ENCODE measurements at regions not wholly inside any gene's neighbourhood (a gene's known extent, or its start where the extent isn't known, plus 50 kb on each side); places are given as distances from the start of the nearest gene placed in this dataset.

DNA sequence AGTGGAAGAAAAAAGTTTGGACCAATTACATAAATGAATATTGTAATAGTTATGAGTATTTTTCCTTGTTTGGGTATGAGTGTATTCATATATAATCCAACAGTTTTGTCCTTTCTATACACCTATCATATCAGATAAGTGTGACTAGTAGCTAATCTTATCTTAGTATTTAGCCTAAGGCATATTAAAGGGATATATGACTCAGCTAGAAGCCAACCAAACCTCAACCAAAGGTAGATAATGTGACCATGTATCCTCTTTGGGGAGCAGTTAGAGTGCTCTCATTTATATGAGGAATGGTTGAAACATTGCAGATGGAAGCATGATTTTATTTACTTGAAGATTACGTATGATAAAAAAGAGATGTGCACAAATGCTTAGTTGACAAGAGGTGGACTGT is 370.0 kb upstream of the CTNND2 start:
- H3K4me2 ChIP-seq: no peak overlapping the region
- H3K27ac Mint-ChIP-seq: no peak overlapping the region
- no peaks in the 10 kb centered on the region for H3K27me3 ChIP-seq
- H3K27ac ChIP-seq: no peak overlapping the region
- no peaks in the 10 kb centered on the region for H3K4me1 ChIP-seq
- no peaks in the 10 kb centered on the region for H3K9me3 ChIP-seq (ENCODE audit: low read depth)
- no peaks in the 10 kb centered on the region for H3K4me1 Mint-ChIP-seq
- DNase-seq (ENCODE audit: low spot score): no peak
- no peaks in the 10 kb centered on the region for H3F3A ChIP-seq (ENCODE audit: low read depth)
- H4K20me1 ChIP-seq (ENCODE audit: low read depth): no peaks in the 10 kb centered on the region
- H2AFZ ChIP-seq (replicated peaks): no peak overlapping the region
- H3K27me3 Mint-ChIP-seq (ENCODE audit: insufficient read depth, low read depth): no peaks in the 10 kb centered on the region
- H3K9me3 Mint-ChIP-seq: no peaks in the 10 kb centered on the region
- H3K4me3 ChIP-seq: no peak overlapping the region
- H3K4me3 Mint-ChIP-seq: no peak overlapping the region
- no peaks in the 10 kb centered on the region for H3K36me3 ChIP-seq
- TF ChIP-seq EZH2 (IDR thresholded peaks at IDR 0.05): no peak
- TF ChIP-seq EZH2phosphoT487 (IDR thresholded peaks at IDR 0.05): no peak
- TF ChIP-seq, protein P1, sequence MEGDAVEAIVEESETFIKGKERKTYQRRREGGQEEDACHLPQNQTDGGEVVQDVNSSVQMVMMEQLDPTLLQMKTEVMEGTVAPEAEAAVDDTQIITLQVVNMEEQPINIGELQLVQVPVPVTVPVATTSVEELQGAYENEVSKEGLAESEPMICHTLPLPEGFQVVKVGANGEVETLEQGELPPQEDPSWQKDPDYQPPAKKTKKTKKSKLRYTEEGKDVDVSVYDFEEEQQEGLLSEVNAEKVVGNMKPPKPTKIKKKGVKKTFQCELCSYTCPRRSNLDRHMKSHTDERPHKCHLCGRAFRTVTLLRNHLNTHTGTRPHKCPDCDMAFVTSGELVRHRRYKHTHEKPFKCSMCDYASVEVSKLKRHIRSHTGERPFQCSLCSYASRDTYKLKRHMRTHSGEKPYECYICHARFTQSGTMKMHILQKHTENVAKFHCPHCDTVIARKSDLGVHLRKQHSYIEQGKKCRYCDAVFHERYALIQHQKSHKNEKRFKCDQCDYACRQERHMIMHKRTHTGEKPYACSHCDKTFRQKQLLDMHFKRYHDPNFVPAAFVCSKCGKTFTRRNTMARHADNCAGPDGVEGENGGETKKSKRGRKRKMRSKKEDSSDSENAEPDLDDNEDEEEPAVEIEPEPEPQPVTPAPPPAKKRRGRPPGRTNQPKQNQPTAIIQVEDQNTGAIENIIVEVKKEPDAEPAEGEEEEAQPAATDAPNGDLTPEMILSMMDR (IDR thresholded peaks at IDR 0.05): no peak
- no peaks in the 10 kb centered on the region for H3K79me2 ChIP-seq (ENCODE audit: low read depth)
- no peaks in the 10 kb centered on the region for H3K36me3 Mint-ChIP-seq
- no peak overlapping the region for H3K9ac ChIP-seq

GRCh38 chr5:12272389-12272788 is 368.1 kb upstream of the CTNND2 start:
- H3K27me3 ChIP-seq: no peaks in the 10 kb centered on the region
- H3K27ac ChIP-seq: no peak overlapping the region
- Mint-ChIP-seq H3K36me3 (no peaks in the 10 kb centered on the region), H3K9me3 (no peaks in the 10 kb centered on the region), H3K27me3 (ENCODE audit: insufficient read depth, low read depth) (no peaks in the 10 kb centered on the region), H3K4me3 (no peak overlapping the region), H3K27ac (no peak overlapping the region), H3K4me1 (no peaks in the 10 kb centered on the region)
- H3F3A ChIP-seq (ENCODE audit: low read depth): no peaks in the 10 kb centered on the region
- no peak overlapping the region for H3K4me2 ChIP-seq
- DNase-seq (ENCODE audit: low spot score): peak; percentile 59
- H3K4me3 ChIP-seq: no peak overlapping the region
- H3K9ac ChIP-seq: no peak overlapping the region
- no peak overlapping the region for H2AFZ ChIP-seq (replicated peaks)
- no peaks in the 10 kb centered on the region for H3K79me2 ChIP-seq (ENCODE audit: low read depth)
- TF ChIP-seq, protein P1 (IDR thresholded peaks at IDR 0.05): peak; percentile 54
- TF ChIP-seq EZH2 (IDR thresholded peaks at IDR 0.05): no peak
- no peak for TF ChIP-seq EZH2phosphoT487 (IDR thresholded peaks at IDR 0.05)
- no peaks in the 10 kb centered on the region for H3K4me1 ChIP-seq
- no peaks in the 10 kb centered on the region for H4K20me1 ChIP-seq (ENCODE audit: low read depth)
- no peaks in the 10 kb centered on the region for H3K9me3 ChIP-seq (ENCODE audit: low read depth)
- H3K36me3 ChIP-seq: no peaks in the 10 kb centered on the region

- Mint-ChIP-seq H3K27me3 (ENCODE audit: insufficient read depth, low read depth) (no peaks in the 10 kb centered on the region), H3K4me1 (no peaks in the 10 kb centered on the region), H3K9me3 (no peaks in the 10 kb centered on the region), H3K4me3 (no peak overlapping the region), H3K36me3 (no peaks in the 10 kb centered on the region), H3K27ac (no peak overlapping the region)
- Histone ChIP-seq H3K27me3 (no peaks in the 10 kb centered on the region), H3K36me3 (no peaks in the 10 kb centered on the region), H3K79me2 (ENCODE audit: low read depth) (no peaks in the 10 kb centered on the region), H3K9ac (no peak overlapping the region), H2AFZ (replicated peaks) (no peak overlapping the region), H3K4me3 (no peak overlapping the region), H3F3A (ENCODE audit: low read depth) (no peaks in the 10 kb centered on the region), H3K27ac (no peak overlapping the region), H3K9me3 (ENCODE audit: low read depth) (no peaks in the 10 kb centered on the region), H4K20me1 (ENCODE audit: low read depth) (no peaks in the 10 kb centered on the region), H3K4me2 (no peak overlapping the region), H3K4me1 (no peaks in the 10 kb centered on the region)
- no peak for DNase-seq (ENCODE audit: low spot score)
- no peak for TF ChIP-seq EZH2phosphoT487 (IDR thresholded peaks at IDR 0.05)
- TF ChIP-seq, protein P1 (IDR thresholded peaks at IDR 0.05): no peak
- TF ChIP-seq EZH2 (IDR thresholded peaks at IDR 0.05): no peak
Measured at GRCh38 chr5:12270914-12271313, 366.7 kb upstream of the CTNND2 start.
